ENCODE measurements at regions not wholly inside any gene's neighbourhood (a gene's known extent, or its start where the extent isn't known, plus 50 kb on each side); places are given as distances from the start of the nearest gene placed in this dataset.

GRCh38 chr9:26457151-26457550 lies 435.5 kb downstream of the CAAP1 start:
- Histone ChIP-seq H3K36me3 (ENCODE audit: low read depth) (no peaks in the 10 kb centered on the region), H3K4me1 (ENCODE audit: insufficient read depth, poor library complexity, severe bottlenecking) (no peaks in the 10 kb centered on the region), H3K27me3 (ENCODE audit: insufficient read depth, poor library complexity, severe bottlenecking) (no peaks in the 10 kb centered on the region), H3K4me3 (ENCODE audit: severe bottlenecking) (no peak overlapping the region), H3K9me3 (ENCODE audit: severe bottlenecking) (no peaks in the 10 kb centered on the region), H3K27ac (ENCODE audit: poor library complexity, severe bottlenecking) (no peak overlapping the region)
- no peak for ATAC-seq (ENCODE audit: low read depth)
- TF ChIP-seq, protein P1, sequence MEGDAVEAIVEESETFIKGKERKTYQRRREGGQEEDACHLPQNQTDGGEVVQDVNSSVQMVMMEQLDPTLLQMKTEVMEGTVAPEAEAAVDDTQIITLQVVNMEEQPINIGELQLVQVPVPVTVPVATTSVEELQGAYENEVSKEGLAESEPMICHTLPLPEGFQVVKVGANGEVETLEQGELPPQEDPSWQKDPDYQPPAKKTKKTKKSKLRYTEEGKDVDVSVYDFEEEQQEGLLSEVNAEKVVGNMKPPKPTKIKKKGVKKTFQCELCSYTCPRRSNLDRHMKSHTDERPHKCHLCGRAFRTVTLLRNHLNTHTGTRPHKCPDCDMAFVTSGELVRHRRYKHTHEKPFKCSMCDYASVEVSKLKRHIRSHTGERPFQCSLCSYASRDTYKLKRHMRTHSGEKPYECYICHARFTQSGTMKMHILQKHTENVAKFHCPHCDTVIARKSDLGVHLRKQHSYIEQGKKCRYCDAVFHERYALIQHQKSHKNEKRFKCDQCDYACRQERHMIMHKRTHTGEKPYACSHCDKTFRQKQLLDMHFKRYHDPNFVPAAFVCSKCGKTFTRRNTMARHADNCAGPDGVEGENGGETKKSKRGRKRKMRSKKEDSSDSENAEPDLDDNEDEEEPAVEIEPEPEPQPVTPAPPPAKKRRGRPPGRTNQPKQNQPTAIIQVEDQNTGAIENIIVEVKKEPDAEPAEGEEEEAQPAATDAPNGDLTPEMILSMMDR (IDR thresholded peaks at IDR 0.05; ENCODE audit: poor library complexity, severe bottlenecking), result no peak
- DNase-seq (ENCODE audit: low spot score), result no peak

GRCh38 chr9:26439061-26439624 lies 453.5 kb downstream of the CAAP1 start:
- no peaks in the 10 kb centered on the region for H3K27me3 ChIP-seq (ENCODE audit: insufficient read depth, poor library complexity, severe bottlenecking)
- no peak overlapping the region for H3K27ac ChIP-seq (ENCODE audit: poor library complexity, severe bottlenecking)
- TF ChIP-seq, protein P1 (IDR thresholded peaks at IDR 0.05; ENCODE audit: poor library complexity, severe bottlenecking), result no peak
- H3K4me1 ChIP-seq (ENCODE audit: insufficient read depth, poor library complexity, severe bottlenecking), result no peaks in the 10 kb centered on the region
- no peak overlapping the region for H3K4me3 ChIP-seq (ENCODE audit: severe bottlenecking)
- no peak for ATAC-seq (ENCODE audit: low read depth)
- no peaks in the 10 kb centered on the region for H3K9me3 ChIP-seq (ENCODE audit: severe bottlenecking)
- H3K36me3 ChIP-seq (ENCODE audit: low read depth), result no peaks in the 10 kb centered on the region
- DNase-seq (ENCODE audit: low spot score), result no peak

DNA sequence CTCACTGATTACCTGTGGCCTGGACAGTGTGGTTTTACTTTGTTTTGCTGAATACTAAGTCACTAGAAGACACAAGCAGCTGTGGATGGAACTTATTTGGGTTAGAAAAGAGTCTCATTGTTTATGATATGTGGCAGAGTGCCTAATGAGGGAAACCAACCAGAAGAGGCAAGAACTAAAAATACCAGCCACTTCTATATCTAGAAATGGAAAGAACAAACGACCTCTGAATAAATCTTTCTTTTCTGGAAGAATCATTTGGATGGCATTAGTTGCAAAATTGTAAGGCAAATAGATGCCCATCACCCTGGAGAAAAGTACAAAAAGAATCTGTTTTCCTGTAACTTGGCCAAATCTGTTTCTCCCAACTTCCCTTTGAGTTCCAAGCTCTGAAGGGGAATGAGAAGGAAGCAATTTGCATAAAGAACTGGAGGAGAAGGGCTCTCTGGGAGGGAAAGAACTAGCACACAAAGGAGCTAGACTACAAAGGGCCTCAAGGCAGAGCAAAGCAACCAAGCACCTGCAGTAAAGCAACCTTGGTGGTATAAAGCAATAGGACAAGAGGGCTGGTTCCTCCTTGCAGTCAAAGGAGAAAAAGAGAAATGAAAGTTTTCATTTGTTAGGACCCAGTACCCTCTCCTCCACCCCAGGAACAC lies 455.4 kb downstream of the CAAP1 start:
- Histone ChIP-seq H3K9me3 (ENCODE audit: severe bottlenecking) (no peaks in the 10 kb centered on the region), H3K4me3 (ENCODE audit: severe bottlenecking) (no peak overlapping the region), H3K36me3 (ENCODE audit: low read depth) (no peaks in the 10 kb centered on the region), H3K27ac (ENCODE audit: poor library complexity, severe bottlenecking) (no peak overlapping the region), H3K4me1 (ENCODE audit: insufficient read depth, poor library complexity, severe bottlenecking) (no peaks in the 10 kb centered on the region), H3K27me3 (ENCODE audit: insufficient read depth, poor library complexity, severe bottlenecking) (no peaks in the 10 kb centered on the region)
- DNase-seq (ENCODE audit: low spot score) (no peak), ATAC-seq (ENCODE audit: low read depth) (no peak)
- TF ChIP-seq, protein P1 (IDR thresholded peaks at IDR 0.05; ENCODE audit: poor library complexity, severe bottlenecking), result no peak

- no peak overlapping the region for H3K27ac ChIP-seq (ENCODE audit: poor library complexity, severe bottlenecking)
- ATAC-seq (ENCODE audit: low read depth) (no peak), DNase-seq (ENCODE audit: low spot score) (no peak)
- H3K36me3 ChIP-seq (ENCODE audit: low read depth), result no peaks in the 10 kb centered on the region
- H3K27me3 ChIP-seq (ENCODE audit: insufficient read depth, poor library complexity, severe bottlenecking), result peaks cover 5% of the 10 kb centered on the region
- H3K4me1 ChIP-seq (ENCODE audit: insufficient read depth, poor library complexity, severe bottlenecking), result no peaks in the 10 kb centered on the region
- H3K4me3 ChIP-seq (ENCODE audit: severe bottlenecking), result no peak overlapping the region
- TF ChIP-seq, protein P1 (IDR thresholded peaks at IDR 0.05; ENCODE audit: poor library complexity, severe bottlenecking), result no peak
- H3K9me3 ChIP-seq (ENCODE audit: severe bottlenecking), result no peaks in the 10 kb centered on the region
Measured at GRCh38 chr9:26426551-26427131, 466.0 kb downstream of the CAAP1 start.

GRCh38 chr9:26418480-26418879 lies 474.1 kb downstream of the CAAP1 start:
- Histone ChIP-seq H3K36me3 (ENCODE audit: low read depth) (no peaks in the 10 kb centered on the region), H3K4me3 (ENCODE audit: severe bottlenecking) (no peak overlapping the region), H3K27me3 (ENCODE audit: insufficient read depth, poor library complexity, severe bottlenecking) (peaks cover 5% of the 10 kb centered on the region), H3K27ac (ENCODE audit: poor library complexity, severe bottlenecking) (no peak overlapping the region), H3K4me1 (ENCODE audit: insufficient read depth, poor library complexity, severe bottlenecking) (no peaks in the 10 kb centered on the region), H3K9me3 (ENCODE audit: severe bottlenecking) (no peaks in the 10 kb centered on the region)
- ATAC-seq (ENCODE audit: low read depth) (no peak), DNase-seq (ENCODE audit: low spot score) (no peak)
- TF ChIP-seq, protein P1 (IDR thresholded peaks at IDR 0.05; ENCODE audit: poor library complexity, severe bottlenecking), result no peak

Data from RWPE2 (cell line).